ENCODE measurements at regions not wholly inside any gene's neighbourhood (a gene's known extent, or its start where the extent isn't known, plus 50 kb on each side); places are given as distances from the start of the nearest gene placed in this dataset.

- no peaks in the 10 kb centered on the region for H3K4me1 ChIP-seq (ENCODE audit: control insufficient read depth in 1 of 2, insufficient read depth in 2 of 2, low read length in 2 of 2)
- no peak overlapping the region for H3K27ac ChIP-seq (ENCODE audit: low read depth, low read length)
- no peak overlapping the region for H3K9ac ChIP-seq (ENCODE audit: low read depth in 1 of 2, low read length in 2 of 2)
- H3K9me3 ChIP-seq (ENCODE audit: control insufficient read depth in 1 of 2, low read length in 2 of 2): no peaks in the 10 kb centered on the region
- no peaks in the 10 kb centered on the region for H3K36me3 ChIP-seq (ENCODE audit: control insufficient read depth in 1 of 2, insufficient read depth in 2 of 2, low read length in 2 of 2)
- H3K27me3 ChIP-seq (ENCODE audit: control insufficient read depth in 1 of 2, insufficient read depth in 2 of 2, low read length in 2 of 2): no peaks in the 10 kb centered on the region
- H3K4me3 ChIP-seq (ENCODE audit: low read depth in 1 of 2, low read length in 2 of 2): no peak overlapping the region
These were observed 934.5 kb upstream of the TENM3 start for GRCh38 chr4:181308476-181309312.

DNA sequence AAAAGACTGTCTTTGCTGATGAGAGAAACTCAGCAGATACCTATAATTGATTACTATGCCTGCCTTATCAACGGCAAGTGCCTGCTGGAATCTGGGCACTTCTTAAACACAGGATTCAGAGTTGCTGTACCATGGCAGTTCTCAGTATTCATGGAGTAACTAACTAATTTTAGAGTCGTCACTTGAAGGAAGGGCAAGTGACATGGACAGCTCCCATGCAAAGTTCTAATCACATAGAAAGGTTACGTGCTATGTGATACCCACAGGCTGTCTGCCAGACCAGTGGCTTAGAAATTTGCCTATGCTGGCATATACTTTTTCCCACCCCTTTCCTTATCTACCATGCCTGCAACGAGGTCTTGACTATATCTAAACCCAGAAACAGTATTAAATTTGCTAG lies 931.1 kb upstream of the TENM3 start:
- no peak overlapping the region for H3K9ac ChIP-seq (ENCODE audit: low read depth in 1 of 2, low read length in 2 of 2)
- H3K9me3 ChIP-seq (ENCODE audit: control insufficient read depth in 1 of 2, low read length in 2 of 2): no peaks in the 10 kb centered on the region
- H3K27ac ChIP-seq (ENCODE audit: low read depth, low read length): no peak overlapping the region
- H3K36me3 ChIP-seq (ENCODE audit: control insufficient read depth in 1 of 2, insufficient read depth in 2 of 2, low read length in 2 of 2): no peaks in the 10 kb centered on the region
- H3K4me3 ChIP-seq (ENCODE audit: low read depth in 1 of 2, low read length in 2 of 2): no peak overlapping the region
- no peaks in the 10 kb centered on the region for H3K4me1 ChIP-seq (ENCODE audit: control insufficient read depth in 1 of 2, insufficient read depth in 2 of 2, low read length in 2 of 2)
- no peaks in the 10 kb centered on the region for H3K27me3 ChIP-seq (ENCODE audit: control insufficient read depth in 1 of 2, insufficient read depth in 2 of 2, low read length in 2 of 2)

GRCh38 chr4:181319629-181320028 lies 923.6 kb upstream of the TENM3 start:
- Histone ChIP-seq H3K27me3 (ENCODE audit: control insufficient read depth in 1 of 2, insufficient read depth in 2 of 2, low read length in 2 of 2) (no peaks in the 10 kb centered on the region), H3K9me3 (ENCODE audit: control insufficient read depth in 1 of 2, low read length in 2 of 2) (no peaks in the 10 kb centered on the region), H3K9ac (ENCODE audit: low read depth in 1 of 2, low read length in 2 of 2) (no peak overlapping the region), H3K4me1 (ENCODE audit: control insufficient read depth in 1 of 2, insufficient read depth in 2 of 2, low read length in 2 of 2) (no peaks in the 10 kb centered on the region), H3K27ac (ENCODE audit: low read depth, low read length) (no peak overlapping the region), H3K36me3 (ENCODE audit: control insufficient read depth in 1 of 2, insufficient read depth in 2 of 2, low read length in 2 of 2) (no peaks in the 10 kb centered on the region), H3K4me3 (ENCODE audit: low read depth in 1 of 2, low read length in 2 of 2) (no peak overlapping the region)

DNA sequence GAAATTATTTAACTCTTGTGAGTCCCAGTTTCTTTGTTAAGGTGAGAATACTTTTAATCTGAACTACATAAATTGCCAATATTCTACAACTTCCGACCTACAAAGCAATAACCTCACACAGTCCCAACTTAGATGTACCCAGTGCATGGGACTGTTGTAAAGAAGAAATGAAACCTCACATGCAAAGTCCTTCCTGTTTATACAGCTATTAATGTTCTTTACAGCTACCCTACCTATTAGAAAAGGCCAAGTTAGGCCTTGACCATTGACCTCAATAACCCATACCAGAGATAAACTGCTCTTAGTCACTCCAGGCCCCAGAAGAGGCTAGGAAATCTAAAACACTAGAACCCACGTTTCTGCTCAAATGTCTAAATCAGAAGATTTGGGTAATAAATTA lies 920.1 kb upstream of the TENM3 start:
- H3K27me3 ChIP-seq (ENCODE audit: control insufficient read depth in 1 of 2, insufficient read depth in 2 of 2, low read length in 2 of 2): no peaks in the 10 kb centered on the region
- no peak overlapping the region for H3K4me3 ChIP-seq (ENCODE audit: low read depth in 1 of 2, low read length in 2 of 2)
- H3K36me3 ChIP-seq (ENCODE audit: control insufficient read depth in 1 of 2, insufficient read depth in 2 of 2, low read length in 2 of 2): no peaks in the 10 kb centered on the region
- H3K4me1 ChIP-seq (ENCODE audit: control insufficient read depth in 1 of 2, insufficient read depth in 2 of 2, low read length in 2 of 2): no peaks in the 10 kb centered on the region
- H3K27ac ChIP-seq (ENCODE audit: low read depth, low read length): no peak overlapping the region
- H3K9ac ChIP-seq (ENCODE audit: low read depth in 1 of 2, low read length in 2 of 2): no peak overlapping the region
- no peaks in the 10 kb centered on the region for H3K9me3 ChIP-seq (ENCODE audit: control insufficient read depth in 1 of 2, low read length in 2 of 2)

GRCh38 chr4:181330654-181331201 lies 912.5 kb upstream of the TENM3 start:
- H3K9ac ChIP-seq (ENCODE audit: low read depth in 1 of 2, low read length in 2 of 2): no peak overlapping the region
- no peaks in the 10 kb centered on the region for H3K36me3 ChIP-seq (ENCODE audit: control insufficient read depth in 1 of 2, insufficient read depth in 2 of 2, low read length in 2 of 2)
- H3K4me3 ChIP-seq (ENCODE audit: low read depth in 1 of 2, low read length in 2 of 2): no peak overlapping the region
- no peak overlapping the region for H3K27ac ChIP-seq (ENCODE audit: low read depth, low read length)
- H3K9me3 ChIP-seq (ENCODE audit: control insufficient read depth in 1 of 2, low read length in 2 of 2): no peaks in the 10 kb centered on the region
- H3K4me1 ChIP-seq (ENCODE audit: control insufficient read depth in 1 of 2, insufficient read depth in 2 of 2, low read length in 2 of 2): no peaks in the 10 kb centered on the region
- H3K27me3 ChIP-seq (ENCODE audit: control insufficient read depth in 1 of 2, insufficient read depth in 2 of 2, low read length in 2 of 2): no peaks in the 10 kb centered on the region

GRCh38 chr4:181331214-181331613 lies 912.0 kb upstream of the TENM3 start:
- Histone ChIP-seq H3K9ac (ENCODE audit: low read depth in 1 of 2, low read length in 2 of 2) (no peak overlapping the region), H3K27me3 (ENCODE audit: control insufficient read depth in 1 of 2, insufficient read depth in 2 of 2, low read length in 2 of 2) (no peaks in the 10 kb centered on the region), H3K27ac (ENCODE audit: low read depth, low read length) (no peak overlapping the region), H3K36me3 (ENCODE audit: control insufficient read depth in 1 of 2, insufficient read depth in 2 of 2, low read length in 2 of 2) (no peaks in the 10 kb centered on the region), H3K4me3 (ENCODE audit: low read depth in 1 of 2, low read length in 2 of 2) (no peak overlapping the region), H3K9me3 (ENCODE audit: control insufficient read depth in 1 of 2, low read length in 2 of 2) (no peaks in the 10 kb centered on the region), H3K4me1 (ENCODE audit: control insufficient read depth in 1 of 2, insufficient read depth in 2 of 2, low read length in 2 of 2) (no peaks in the 10 kb centered on the region)

DNA sequence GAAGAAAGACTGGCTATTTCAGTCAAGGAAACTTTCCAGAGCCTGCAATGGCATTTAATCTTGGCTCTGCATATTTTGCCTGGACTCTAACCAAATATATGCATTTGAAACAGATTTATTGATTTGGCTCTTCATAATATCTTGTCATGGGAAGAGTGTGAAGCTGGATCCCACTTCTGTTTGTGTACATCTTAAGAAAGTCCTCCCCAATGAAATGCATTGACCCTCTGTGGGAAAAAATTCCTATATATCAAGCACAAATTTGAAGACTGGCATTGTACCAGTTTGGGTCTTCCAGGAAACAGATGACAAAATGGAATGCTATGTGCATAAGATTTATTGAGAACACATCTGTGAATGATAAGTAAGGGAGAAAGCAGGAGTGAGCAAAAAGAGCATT lies 897.3 kb upstream of the TENM3 start:
- Histone ChIP-seq H3K27ac (ENCODE audit: low read depth, low read length) (no peak overlapping the region), H3K9me3 (ENCODE audit: control insufficient read depth in 1 of 2, low read length in 2 of 2) (no peaks in the 10 kb centered on the region), H3K9ac (ENCODE audit: low read depth in 1 of 2, low read length in 2 of 2) (no peak overlapping the region), H3K4me3 (ENCODE audit: low read depth in 1 of 2, low read length in 2 of 2) (no peak overlapping the region), H3K36me3 (ENCODE audit: control insufficient read depth in 1 of 2, insufficient read depth in 2 of 2, low read length in 2 of 2) (no peaks in the 10 kb centered on the region), H3K27me3 (ENCODE audit: control insufficient read depth in 1 of 2, insufficient read depth in 2 of 2, low read length in 2 of 2) (no peaks in the 10 kb centered on the region), H3K4me1 (ENCODE audit: control insufficient read depth in 1 of 2, insufficient read depth in 2 of 2, low read length in 2 of 2) (no peaks in the 10 kb centered on the region)

- H3K36me3 ChIP-seq (ENCODE audit: control insufficient read depth in 1 of 2, insufficient read depth in 2 of 2, low read length in 2 of 2): no peaks in the 10 kb centered on the region
- no peak overlapping the region for H3K4me3 ChIP-seq (ENCODE audit: low read depth in 1 of 2, low read length in 2 of 2)
- no peaks in the 10 kb centered on the region for H3K4me1 ChIP-seq (ENCODE audit: control insufficient read depth in 1 of 2, insufficient read depth in 2 of 2, low read length in 2 of 2)
- no peaks in the 10 kb centered on the region for H3K9me3 ChIP-seq (ENCODE audit: control insufficient read depth in 1 of 2, low read length in 2 of 2)
- H3K27me3 ChIP-seq (ENCODE audit: control insufficient read depth in 1 of 2, insufficient read depth in 2 of 2, low read length in 2 of 2): no peaks in the 10 kb centered on the region
- no peak overlapping the region for H3K27ac ChIP-seq (ENCODE audit: low read depth, low read length)
- H3K9ac ChIP-seq (ENCODE audit: low read depth in 1 of 2, low read length in 2 of 2): no peak overlapping the region
These were observed 892.4 kb upstream of the TENM3 start for GRCh38 chr4:181350615-181351415.

- no peak overlapping the region for H3K27ac ChIP-seq (ENCODE audit: low read depth, low read length)
- no peaks in the 10 kb centered on the region for H3K27me3 ChIP-seq (ENCODE audit: control insufficient read depth in 1 of 2, insufficient read depth in 2 of 2, low read length in 2 of 2)
- no peaks in the 10 kb centered on the region for H3K36me3 ChIP-seq (ENCODE audit: control insufficient read depth in 1 of 2, insufficient read depth in 2 of 2, low read length in 2 of 2)
- H3K9me3 ChIP-seq (ENCODE audit: control insufficient read depth in 1 of 2, low read length in 2 of 2): no peaks in the 10 kb centered on the region
- no peaks in the 10 kb centered on the region for H3K4me1 ChIP-seq (ENCODE audit: control insufficient read depth in 1 of 2, insufficient read depth in 2 of 2, low read length in 2 of 2)
- no peak overlapping the region for H3K9ac ChIP-seq (ENCODE audit: low read depth in 1 of 2, low read length in 2 of 2)
- H3K4me3 ChIP-seq (ENCODE audit: low read depth in 1 of 2, low read length in 2 of 2): no peak overlapping the region
These were observed 878.7 kb upstream of the TENM3 start for GRCh38 chr4:181364504-181364903.

DNA sequence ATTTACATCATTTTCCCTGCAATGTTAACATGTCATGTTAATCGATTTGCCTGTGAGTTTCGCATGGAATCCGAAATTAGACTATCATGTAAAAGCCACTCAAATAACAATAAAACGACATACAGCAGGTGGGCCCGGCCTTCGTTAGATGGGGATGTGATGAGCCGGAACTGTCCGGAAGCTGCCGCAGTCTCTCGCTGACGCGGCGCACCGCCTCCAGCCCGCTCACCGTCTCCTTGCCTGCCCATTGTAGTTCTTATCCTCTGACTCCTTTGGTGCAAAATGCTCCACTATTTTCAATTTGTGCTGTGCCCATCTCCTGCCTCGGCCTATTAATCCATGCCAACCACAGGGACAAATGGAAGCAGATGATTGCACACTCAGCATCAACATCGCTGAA lies 877.5 kb upstream of the TENM3 start:
- no peak overlapping the region for H3K4me3 ChIP-seq (ENCODE audit: low read depth in 1 of 2, low read length in 2 of 2)
- H3K27ac ChIP-seq (ENCODE audit: low read depth, low read length): no peak overlapping the region
- H3K9ac ChIP-seq (ENCODE audit: low read depth in 1 of 2, low read length in 2 of 2): no peak overlapping the region
- H3K36me3 ChIP-seq (ENCODE audit: control insufficient read depth in 1 of 2, insufficient read depth in 2 of 2, low read length in 2 of 2): no peaks in the 10 kb centered on the region
- no peaks in the 10 kb centered on the region for H3K9me3 ChIP-seq (ENCODE audit: control insufficient read depth in 1 of 2, low read length in 2 of 2)
- H3K27me3 ChIP-seq (ENCODE audit: control insufficient read depth in 1 of 2, insufficient read depth in 2 of 2, low read length in 2 of 2): no peaks in the 10 kb centered on the region
- no peaks in the 10 kb centered on the region for H3K4me1 ChIP-seq (ENCODE audit: control insufficient read depth in 1 of 2, insufficient read depth in 2 of 2, low read length in 2 of 2)
